GM19463 (cell line): ENCODE measurements at regions not wholly inside any gene's neighbourhood (a gene's known extent, or its start where the extent isn't known, plus 50 kb on each side); places are given as distances from the start of the nearest gene placed in this dataset.

Experiments used
- ATAC-seq: cut with Tn5 transposase; IDR thresholded peaks from one replicate; pipeline ENCODE4 v1.9.1; 2021; ENCODE audit warnings: mild to moderate bottlenecking, moderate library complexity; ENCODE audit not compliant: unreplicated experiment

- no peak for ATAC-seq
These were observed 1521.5 kb upstream of the ZEB2 start for GRCh38 chr2:146041274-146041910.

DNA sequence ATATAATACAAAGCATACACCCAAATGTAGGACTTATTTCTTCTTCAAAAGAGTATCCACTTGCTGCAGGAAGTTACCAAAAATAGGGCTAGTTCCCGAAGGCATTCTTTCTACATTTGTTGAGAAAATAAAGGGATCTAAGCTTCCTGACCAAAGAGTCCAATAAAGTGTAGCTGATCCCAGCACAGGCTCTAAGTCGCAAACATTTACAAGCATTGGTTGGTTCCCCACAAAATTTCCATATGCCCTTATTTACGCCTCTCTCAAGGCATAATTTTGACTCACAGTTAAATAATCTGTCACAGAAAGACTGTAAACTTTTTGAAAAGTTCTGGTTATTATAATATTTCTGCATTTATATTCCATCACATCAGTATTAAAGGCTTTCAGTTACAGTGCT is 1520.1 kb upstream of the ZEB2 start:
- no peak for ATAC-seq

DNA sequence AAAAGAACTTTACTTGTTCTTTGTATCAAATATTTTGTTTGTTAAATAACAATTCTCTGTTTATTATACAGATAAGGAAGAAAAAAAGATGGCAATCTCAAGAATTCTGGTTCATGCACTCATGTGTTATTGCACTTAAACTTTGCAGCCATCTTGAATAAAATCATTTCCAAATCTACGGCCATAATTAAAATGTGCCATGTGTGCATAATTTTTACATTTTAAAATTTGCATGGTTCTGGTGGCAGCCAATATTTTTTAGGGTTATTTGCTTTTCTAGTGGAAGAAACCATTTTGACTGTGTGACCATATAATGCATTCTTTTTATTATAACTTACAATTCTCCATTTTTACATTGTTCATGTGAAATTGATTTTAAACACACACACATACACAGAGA is 1518.1 kb upstream of the ZEB2 start:
- ATAC-seq = no peak

DNA sequence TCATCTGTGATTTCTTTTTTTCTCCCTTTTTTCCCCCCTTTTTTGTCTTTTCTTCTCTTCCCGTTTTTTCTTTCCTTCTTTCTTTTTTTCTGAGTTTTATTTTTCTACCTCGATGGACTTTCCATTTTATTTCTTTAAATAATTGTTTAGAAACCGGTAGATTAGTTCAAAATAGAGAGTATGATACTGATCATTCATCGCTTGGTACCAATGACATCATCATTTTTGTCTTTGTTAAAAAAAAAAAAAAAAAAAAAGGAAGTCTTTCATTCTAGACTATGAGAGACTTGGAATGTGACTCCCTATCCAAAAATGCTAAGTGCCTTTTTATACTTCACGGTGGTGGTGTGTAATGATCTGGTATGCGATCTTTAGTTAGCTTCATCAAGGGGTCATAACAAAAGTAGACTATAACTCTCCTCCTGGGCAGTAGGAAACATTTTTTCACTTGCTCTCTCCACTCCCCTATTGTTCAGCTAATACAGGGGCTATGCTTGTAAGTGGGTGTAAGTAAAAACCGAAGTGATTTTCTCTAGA is 1517.5 kb upstream of the ZEB2 start:
- no peak for ATAC-seq

DNA sequence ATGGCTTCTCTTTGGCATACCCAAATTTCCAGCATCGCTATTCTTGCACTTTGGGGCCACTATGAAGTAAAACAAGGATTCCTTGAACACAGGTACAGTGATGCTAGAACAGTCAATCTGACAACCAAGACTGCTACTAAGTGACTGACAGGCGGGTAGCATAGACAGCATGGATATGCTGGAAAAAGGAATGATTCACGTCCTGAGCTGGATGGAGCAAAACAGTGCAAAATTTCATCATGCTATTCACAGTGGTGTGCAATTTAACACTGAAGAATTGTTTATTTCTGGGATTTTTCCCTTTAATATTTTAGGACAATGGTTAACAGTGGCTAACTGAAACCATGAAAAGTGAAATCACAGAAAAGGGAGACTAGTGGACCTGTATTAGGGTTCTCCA is 1511.2 kb upstream of the ZEB2 start:
- no peak for ATAC-seq

- no peak for ATAC-seq
These were observed 1507.2 kb upstream of the ZEB2 start for GRCh38 chr2:146027156-146027555.

DNA sequence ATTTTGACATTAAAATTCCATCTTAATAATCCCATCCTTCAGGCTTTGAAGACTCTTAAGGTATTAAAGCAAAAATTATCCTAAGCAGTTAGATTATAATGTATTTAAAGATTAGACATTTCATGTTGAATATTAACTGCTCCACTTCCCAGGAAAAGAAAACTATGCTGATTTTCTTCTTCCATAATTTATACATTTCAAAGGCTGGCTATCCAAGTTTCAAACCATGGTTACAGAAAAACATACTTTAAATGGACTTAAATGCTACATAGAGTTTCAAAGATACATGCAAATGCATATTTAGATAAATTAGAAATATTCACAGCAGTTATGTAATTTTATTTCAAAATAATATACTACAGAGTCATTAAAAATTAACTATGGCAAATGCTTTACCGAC is 1505.6 kb upstream of the ZEB2 start:
- ATAC-seq = no peak

- ATAC-seq = no peak
These were observed 1504.4 kb upstream of the ZEB2 start for GRCh38 chr2:146024212-146024743.

GRCh38 chr2:146004462-146004861 is 1484.5 kb upstream of the ZEB2 start:
- ATAC-seq = no peak

DNA sequence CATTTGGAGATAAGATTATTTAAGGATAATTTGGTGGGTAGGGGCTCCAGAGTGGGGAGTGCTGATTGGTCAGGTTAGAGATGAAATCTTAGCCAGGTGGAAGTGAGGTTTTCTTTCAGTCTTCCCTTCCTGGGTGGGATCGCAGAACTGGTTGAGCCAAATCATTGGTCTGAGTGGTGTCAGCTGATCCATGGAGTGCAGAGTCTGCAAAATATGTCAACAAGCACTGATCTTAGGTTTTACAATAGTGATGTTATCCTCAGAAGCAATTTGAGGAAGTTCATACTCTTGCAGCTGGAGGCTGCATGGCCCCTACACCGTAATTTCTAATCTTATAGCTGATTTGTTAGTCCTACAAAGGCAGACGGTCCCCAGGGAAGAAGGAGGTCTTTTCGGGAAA is 1483.4 kb upstream of the ZEB2 start:
- no peak for ATAC-seq

- no peak for ATAC-seq
These were observed 1475.0 kb upstream of the ZEB2 start for GRCh38 chr2:145994910-145995309.

GRCh38 chr2:145992572-145992971 is 1472.7 kb upstream of the ZEB2 start:
- no peak for ATAC-seq

DNA sequence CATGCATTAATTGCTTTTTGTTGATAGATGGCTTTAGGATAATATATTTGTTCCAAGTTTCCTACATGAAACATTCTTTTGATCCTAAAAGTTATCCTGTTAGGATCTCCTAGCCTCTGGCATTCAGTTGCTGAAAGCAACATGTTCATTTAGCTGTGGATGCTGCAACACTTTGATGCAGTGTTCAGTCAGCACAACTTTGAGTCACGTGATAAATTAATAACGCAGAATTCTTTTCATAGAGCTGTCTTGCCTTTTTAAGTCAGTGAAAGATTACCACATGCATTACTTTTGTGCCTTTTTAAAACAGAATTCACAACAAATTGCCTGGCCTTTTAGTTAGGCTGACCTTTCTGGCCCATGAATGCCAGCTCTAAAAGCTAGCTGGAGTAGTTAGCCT is 1467.9 kb upstream of the ZEB2 start:
- ATAC-seq = no peak

DNA sequence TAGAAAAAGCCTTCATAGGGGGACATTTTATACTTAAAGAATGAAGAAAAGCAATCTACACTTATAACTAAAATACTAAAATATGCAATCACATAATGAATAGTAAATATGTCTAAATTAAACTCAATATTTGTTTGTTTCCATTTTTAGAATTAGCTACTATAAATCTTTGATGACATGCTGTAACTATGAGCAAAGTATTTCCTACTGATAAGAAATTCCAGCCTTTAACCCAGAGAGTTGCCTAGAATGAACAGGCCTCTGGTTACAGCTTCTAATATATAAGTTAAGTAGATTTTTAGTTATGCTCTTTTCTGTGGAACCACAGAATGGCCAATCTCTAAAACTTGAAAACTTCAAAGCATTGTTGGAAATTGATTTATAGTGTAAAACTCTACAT is 1465.6 kb upstream of the ZEB2 start:
- ATAC-seq = no peak

GRCh38 chr2:145984580-145984979 is 1464.7 kb upstream of the ZEB2 start:
- ATAC-seq = no peak

- no peak for ATAC-seq
These were observed 1460.4 kb upstream of the ZEB2 start for GRCh38 chr2:145980318-145980717.

DNA sequence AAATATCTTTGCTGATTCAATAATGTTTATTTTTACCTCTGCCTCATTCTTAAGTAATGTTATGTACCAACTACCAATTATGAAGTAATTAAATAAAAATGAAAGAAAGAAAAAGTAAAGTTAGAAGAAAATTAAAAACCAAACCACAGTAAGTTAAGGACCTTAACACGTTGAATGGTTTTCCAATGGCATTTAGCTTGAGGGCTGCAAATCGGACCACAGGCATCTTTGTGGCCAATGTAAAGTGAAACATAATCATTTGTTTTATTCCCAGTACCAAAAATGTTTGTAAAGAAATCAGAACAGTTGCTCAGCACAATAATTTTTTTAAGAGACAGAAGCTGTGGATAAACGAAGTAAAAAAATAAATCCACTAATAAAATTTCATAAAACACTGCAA is 1455.5 kb upstream of the ZEB2 start:
- ATAC-seq = no peak

DNA sequence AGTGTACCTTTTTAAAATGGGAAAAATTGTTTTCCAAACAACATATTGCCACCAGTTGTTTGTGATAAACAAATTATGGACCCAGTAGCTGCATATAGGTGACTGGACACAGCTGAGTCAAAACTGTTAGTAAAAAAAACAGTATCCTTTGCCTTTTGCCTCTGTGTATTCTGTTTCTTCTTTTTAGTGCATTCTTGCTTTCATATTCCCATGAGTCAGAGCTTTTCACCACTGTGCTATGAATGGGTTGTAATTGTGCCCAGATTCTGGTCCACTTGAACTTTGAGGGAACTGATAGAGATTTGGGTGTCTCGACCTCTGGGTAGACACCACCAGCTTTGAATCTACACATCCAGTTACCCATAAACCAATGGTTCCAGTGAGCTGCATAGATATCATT is 1441.9 kb upstream of the ZEB2 start:
- ATAC-seq = no peak

- ATAC-seq = no peak
These were observed 1440.7 kb upstream of the ZEB2 start for GRCh38 chr2:145960479-145961163.

DNA sequence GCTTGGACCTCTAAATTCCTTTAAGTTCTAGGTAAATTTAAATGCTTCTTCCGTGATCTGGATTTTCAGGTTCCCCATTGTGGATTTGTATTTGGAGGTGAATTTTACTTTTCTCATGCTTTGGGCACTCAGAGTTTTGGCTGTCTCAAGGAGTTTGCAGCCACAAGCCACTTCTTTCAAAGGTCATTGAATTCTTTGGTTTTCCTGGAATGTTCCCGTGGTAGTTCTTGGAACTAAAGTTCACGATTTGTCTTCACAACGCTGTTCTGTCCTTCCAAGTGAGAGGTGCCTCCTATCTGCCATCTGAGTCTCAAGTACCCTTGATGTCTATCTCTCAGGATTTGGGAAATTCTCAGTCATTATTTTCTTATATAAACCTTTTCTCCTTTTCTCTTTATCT is 1438.7 kb upstream of the ZEB2 start:
- no peak for ATAC-seq

DNA sequence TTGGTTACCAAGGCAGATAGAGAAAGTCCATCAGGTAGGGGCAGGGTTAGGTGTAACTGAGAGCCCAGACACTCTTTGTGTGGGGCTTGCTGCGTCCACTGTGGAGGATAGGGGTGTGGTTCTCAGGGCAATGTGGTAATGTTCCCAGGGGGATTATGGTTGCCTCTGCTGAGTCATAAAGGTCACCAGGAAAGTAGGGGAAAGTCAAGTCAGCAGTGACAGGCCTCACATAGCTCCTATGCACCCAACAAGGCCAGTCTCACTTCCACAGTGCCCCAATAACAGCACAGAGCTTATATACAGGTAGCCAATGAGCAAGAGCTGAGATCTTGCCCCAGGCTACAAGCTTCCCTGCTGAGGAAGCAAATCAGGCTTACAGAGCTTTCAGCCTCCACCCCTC is 1438.0 kb upstream of the ZEB2 start:
- peak; percentile 59 for ATAC-seq

GRCh38 chr2:145939949-145940348 is 1420.0 kb upstream of the ZEB2 start:
- no peak for ATAC-seq
